ENCODE measurements at regions not wholly inside any gene's neighbourhood (a gene's known extent, or its start where the extent isn't known, plus 50 kb on each side); places are given as distances from the start of the nearest gene placed in this dataset.

GRCh38 chr10:4234661-4235060 is 449.7 kb upstream of the KLF6 start (continued):
- no peak for TF ChIP-seq KAT2B (IDR thresholded peaks at IDR 0.05; ENCODE audit: low read depth, low read length)
- TF ChIP-seq HDAC8 (tag; IDR thresholded peaks at IDR 0.05): no peak
- TF ChIP-seq COPS2 (conservative IDR thresholded peaks at IDR 0.05): no peak
- TF ChIP-seq ZNF324 (CRISPR knock-in tag; IDR thresholded peaks at IDR 0.05): no peak
- TF ChIP-seq SMARCB1 (IDR thresholded peaks at IDR 0.05; ENCODE audit: insufficient read length, low read depth): no peak
- TF ChIP-seq THRA (IDR thresholded peaks at IDR 0.05): no peak
- no peak for TF ChIP-seq NFIC (IDR thresholded peaks at IDR 0.05)
- no peak for TF ChIP-seq MTF1 (CRISPR knock-in tag; IDR thresholded peaks at IDR 0.05; ENCODE audit: borderline replicate concordance)
- no peak for TF ChIP-seq ERF (CRISPR knock-in tag; IDR thresholded peaks at IDR 0.05)
- TF ChIP-seq TBP (optimal IDR thresholded peaks at IDR 0.05; ENCODE audit: low read depth, low read length): no peak
- TF ChIP-seq HNRNPLL (IDR thresholded peaks at IDR 0.05; ENCODE audit: low read depth, low read length, poor library complexity, severe bottlenecking): no peak
- peak; percentile 55 for TF ChIP-seq CEBPB (tag; IDR thresholded peaks at IDR 0.05)
- no peak for TF ChIP-seq NR3C1 (CRISPR knock-in tag; IDR thresholded peaks at IDR 0.05)
- no peak for TF ChIP-seq ZNF408 (CRISPR knock-in tag; IDR thresholded peaks at IDR 0.05; ENCODE audit: low read depth)
- TF ChIP-seq, protein P1, sequence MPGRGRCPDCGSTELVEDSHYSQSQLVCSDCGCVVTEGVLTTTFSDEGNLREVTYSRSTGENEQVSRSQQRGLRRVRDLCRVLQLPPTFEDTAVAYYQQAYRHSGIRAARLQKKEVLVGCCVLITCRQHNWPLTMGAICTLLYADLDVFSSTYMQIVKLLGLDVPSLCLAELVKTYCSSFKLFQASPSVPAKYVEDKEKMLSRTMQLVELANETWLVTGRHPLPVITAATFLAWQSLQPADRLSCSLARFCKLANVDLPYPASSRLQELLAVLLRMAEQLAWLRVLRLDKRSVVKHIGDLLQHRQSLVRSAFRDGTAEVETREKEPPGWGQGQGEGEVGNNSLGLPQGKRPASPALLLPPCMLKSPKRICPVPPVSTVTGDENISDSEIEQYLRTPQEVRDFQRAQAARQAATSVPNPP (IDR thresholded peaks at IDR 0.05; ENCODE audit: borderline replicate concordance, insufficient read depth, insufficient read length): no peak
- TF ChIP-seq, protein P2, sequence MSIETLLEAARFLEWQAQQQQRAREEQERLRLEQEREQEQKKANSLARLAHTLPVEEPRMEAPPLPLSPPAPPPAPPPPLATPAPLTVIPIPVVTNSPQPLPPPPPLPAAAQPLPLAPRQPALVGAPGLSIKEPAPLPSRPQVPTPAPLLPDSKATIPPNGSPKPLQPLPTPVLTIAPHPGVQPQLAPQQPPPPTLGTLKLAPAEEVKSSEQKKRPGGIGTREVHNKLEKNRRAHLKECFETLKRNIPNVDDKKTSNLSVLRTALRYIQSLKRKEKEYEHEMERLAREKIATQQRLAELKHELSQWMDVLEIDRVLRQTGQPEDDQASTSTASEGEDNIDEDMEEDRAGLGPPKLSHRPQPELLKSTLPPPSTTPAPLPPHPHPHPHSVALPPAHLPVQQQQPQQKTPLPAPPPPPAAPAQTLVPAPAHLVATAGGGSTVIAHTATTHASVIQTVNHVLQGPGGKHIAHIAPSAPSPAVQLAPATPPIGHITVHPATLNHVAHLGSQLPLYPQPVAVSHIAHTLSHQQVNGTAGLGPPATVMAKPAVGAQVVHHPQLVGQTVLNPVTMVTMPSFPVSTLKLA (conservative IDR thresholded peaks at IDR 0.05): peak in 1 of 2 experiments; percentile 51; a peak in 2 of 4 replicates
- TF ChIP-seq L3MBTL2 (IDR thresholded peaks at IDR 0.05): 0 out of 2 replicates have a peak, but pooled peaks have one; percentile 29
- no peak for TF ChIP-seq ZSCAN29 (IDR thresholded peaks at IDR 0.05)
- TF ChIP-seq DPF2 (IDR thresholded peaks at IDR 0.05): no peak
- no peak for TF ChIP-seq PPARD (CRISPR knock-in tag; IDR thresholded peaks at IDR 0.05)
- TF ChIP-seq MYC (IDR thresholded peaks at IDR 0.05; ENCODE audit: low read depth, low read length): 0 out of 2 replicates have a peak, but pooled peaks have one; percentile 32
- no peak for TF ChIP-seq MYC (CRISPR knock-in tag; IDR thresholded peaks at IDR 0.05; ENCODE audit: borderline replicate concordance, low read depth)
- TF ChIP-seq BRD4 (IDR thresholded peaks at IDR 0.05): no peak
- TF ChIP-seq, protein P3, sequence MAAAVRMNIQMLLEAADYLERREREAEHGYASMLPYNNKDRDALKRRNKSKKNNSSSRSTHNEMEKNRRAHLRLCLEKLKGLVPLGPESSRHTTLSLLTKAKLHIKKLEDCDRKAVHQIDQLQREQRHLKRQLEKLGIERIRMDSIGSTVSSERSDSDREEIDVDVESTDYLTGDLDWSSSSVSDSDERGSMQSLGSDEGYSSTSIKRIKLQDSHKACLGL (CRISPR knock-in tag; IDR thresholded peaks at IDR 0.05; ENCODE audit: borderline replicate concordance, poor library complexity, severe bottlenecking): no peak

Measured in K562 (cell line).